ENCODE measurements at regions not wholly inside any gene's neighbourhood (a gene's known extent, or its start where the extent isn't known, plus 50 kb on each side); places are given as distances from the start of the nearest gene placed in this dataset.
"Not testable (repeated sequence)": the region's sequence is repeated elsewhere in the genome, so short reads cannot be mapped to it uniquely, and the experiment has no call there.

GRCh38 chr14:106061877-106062500, 535.6 kb downstream of the TMEM121 start:
- not testable (repeated sequence) for TF ChIP-seq EP300, POLR2A, POLR2AphosphoS5 (IDR thresholded peaks at IDR 0.05)
- TF ChIP-seq CTCF (IDR thresholded peaks at IDR 0.05): peak in 3 of 7 experiments; percentile 5 to 28 (median 19)

Data from stomach (tissue), 4 donors.